Panc1 (cell line): ENCODE measurements at regions not wholly inside any gene's neighbourhood (a gene's known extent, or its start where the extent isn't known, plus 50 kb on each side); places are given as distances from the start of the nearest gene placed in this dataset.

ENCODE experiments used
- CTCF ChIP-seq: fragments of 450-650 bp; IDR thresholded peaks from 2 replicates; pipeline ENCODE4 v1.5.1; 2017; ENCODE audit warnings: mild to moderate bottlenecking
- POLR2AphosphoS5 ChIP-seq: IDR thresholded peaks from 2 replicates; pipeline ENCODE4 v1.6.1; 2012; ENCODE audit warnings: mild to moderate bottlenecking, low read depth, low read length, moderate library complexity
- REST ChIP-seq, 2 experiments: IDR thresholded peaks; 2 replicates each; pipeline ENCODE4 v1.6.1; 2011 to 2012; ENCODE audit warnings: low read depth in 2 of 2, control low read depth in 1 of 2, low read length in 1 of 2, mild to moderate bottlenecking in 1 of 2, moderate library complexity in 1 of 2; ENCODE audit not compliant: insufficient read depth in 1 of 2
- SIN3A ChIP-seq: IDR thresholded peaks from 2 replicates; pipeline ENCODE4 v1.6.1; 2012; ENCODE audit warnings: low read depth, mild to moderate bottlenecking, low read length, moderate library complexity, borderline replicate concordance; ENCODE audit not compliant: insufficient read depth

GRCh38 chr2:35526741-35527140, 828.8 kb upstream of the CRIM1 start:
- no peak for TF ChIP-seq CTCF
- no peak for TF ChIP-seq POLR2AphosphoS5
- no peak for TF ChIP-seq SIN3A
- peak in 1 of 2 experiments; percentile 56; a peak in 2 of 4 replicates for TF ChIP-seq REST (IDR thresholded peaks at IDR 0.05; ENCODE audit: insufficient read depth in 1 of 2, low read depth in 2 of 2, low read length in 1 of 2)
